HepG2 (cell line): ENCODE measurements at regions not wholly inside any gene's neighbourhood (a gene's known extent, or its start where the extent isn't known, plus 50 kb on each side); places are given as distances from the start of the nearest gene placed in this dataset.

Experiments
- CTCF ChIP-seq: sonication (generic); formaldehyde crosslinking; IDR thresholded peaks from 2 replicates; pipeline ENCODE4 v1.5.0; 2020; ENCODE audit warnings: mild to moderate bottlenecking, missing genetic modification reagents, moderate library complexity
- HNF4A ChIP-seq: sonication (generic); formaldehyde crosslinking; IDR thresholded peaks from 2 replicates; pipeline ENCODE4 v1.4.0; 2020; ENCODE audit warnings: missing genetic modification reagents
- RAD21 ChIP-seq: fragments of 450-650 bp; formaldehyde crosslinking; IDR thresholded peaks from 2 replicates; pipeline ENCODE4 v1.5.0; 2020; ENCODE audit warnings: mild to moderate bottlenecking
- SUZ12 ChIP-seq: fragments of 150-350 bp; IDR thresholded peaks from 2 replicates; pipeline ENCODE4 v1.6.1; 2014; ENCODE audit warnings: low read depth, low read length
- YY1 ChIP-seq: IDR thresholded peaks from 2 replicates; pipeline ENCODE4 v1.6.1; 2011; ENCODE audit warnings: low read length, low read depth, moderate library complexity, mild to moderate bottlenecking; ENCODE audit not compliant: insufficient read depth, insufficient replicate concordance
- ZNF280B ChIP-seq: sonication (generic); formaldehyde crosslinking; IDR thresholded peaks from 2 replicates; pipeline ENCODE4 v1.5.0; 2020; ENCODE audit warnings: missing genetic modification reagents, mild to moderate bottlenecking, borderline replicate concordance
- ZNF331 ChIP-seq: sonication (generic); formaldehyde crosslinking; IDR thresholded peaks from 2 replicates; pipeline ENCODE4 v1.4.0; 2020; ENCODE audit warnings: missing genetic modification reagents
- TF ChIP-seq, protein P1 (sequence below): sonication (generic); formaldehyde crosslinking; IDR thresholded peaks from 2 replicates; pipeline ENCODE4 v1.8.0; 2022; ENCODE audit warnings: mild to moderate bottlenecking, missing genetic modification reagents, borderline replicate concordance
- TF ChIP-seq, protein P2 (sequence below): IDR thresholded peaks from 2 replicates; pipeline ENCODE4 v1.6.1; 2012; ENCODE audit warnings: low read length, improper control_type of control experiment

DNA sequence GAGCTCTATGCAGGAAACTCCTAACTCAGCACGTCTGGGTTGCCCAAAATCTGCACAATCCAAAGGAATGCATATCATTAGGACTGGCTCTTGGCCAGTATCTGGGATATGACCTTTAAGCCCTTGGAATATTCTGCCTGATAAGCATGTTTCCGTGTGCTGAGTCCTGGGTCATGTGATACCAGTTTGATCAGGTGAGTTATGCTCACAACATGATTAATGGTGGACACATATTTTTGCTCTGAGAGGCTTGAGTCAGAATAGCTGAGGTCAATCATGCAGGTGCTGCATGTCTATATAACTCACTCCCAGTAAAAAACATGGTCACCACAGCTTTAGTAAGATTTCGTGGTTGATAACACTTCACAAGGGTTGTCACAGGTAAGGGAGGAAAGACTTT, 408.8 kb downstream of the YTHDC2 start:
- TF ChIP-seq YY1 (no peak), CTCF (CRISPR knock-in tag) (no peak), RAD21 (no peak), ZNF331 (CRISPR knock-in tag) (no peak), HNF4A (CRISPR knock-in tag) (no peak), SUZ12 (no peak), ZNF280B (CRISPR knock-in tag) (no peak)
- TF ChIP-seq, protein P1, sequence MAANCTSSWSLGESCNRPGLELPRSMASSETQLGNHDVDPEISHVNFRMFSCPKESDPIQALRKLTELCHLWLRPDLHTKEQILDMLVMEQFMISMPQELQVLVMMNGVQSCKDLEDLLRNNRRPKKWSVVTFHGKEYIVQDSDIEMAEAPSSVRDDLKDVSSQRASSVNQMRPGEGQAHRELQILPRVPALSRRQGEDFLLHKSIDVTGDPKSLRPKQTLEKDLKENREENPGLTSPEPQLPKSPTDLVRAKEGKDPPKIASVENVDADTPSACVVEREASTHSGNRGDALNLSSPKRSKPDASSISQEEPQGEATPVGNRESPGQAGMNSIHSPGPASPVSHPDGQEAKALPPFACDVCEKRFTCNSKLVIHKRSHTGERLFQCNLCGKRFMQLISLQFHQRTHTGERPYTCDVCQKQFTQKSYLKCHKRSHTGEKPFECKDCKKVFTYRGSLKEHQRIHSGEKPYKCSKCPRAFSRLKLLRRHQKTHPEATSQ (CRISPR knock-in tag) = no peak
- TF ChIP-seq, protein P2, sequence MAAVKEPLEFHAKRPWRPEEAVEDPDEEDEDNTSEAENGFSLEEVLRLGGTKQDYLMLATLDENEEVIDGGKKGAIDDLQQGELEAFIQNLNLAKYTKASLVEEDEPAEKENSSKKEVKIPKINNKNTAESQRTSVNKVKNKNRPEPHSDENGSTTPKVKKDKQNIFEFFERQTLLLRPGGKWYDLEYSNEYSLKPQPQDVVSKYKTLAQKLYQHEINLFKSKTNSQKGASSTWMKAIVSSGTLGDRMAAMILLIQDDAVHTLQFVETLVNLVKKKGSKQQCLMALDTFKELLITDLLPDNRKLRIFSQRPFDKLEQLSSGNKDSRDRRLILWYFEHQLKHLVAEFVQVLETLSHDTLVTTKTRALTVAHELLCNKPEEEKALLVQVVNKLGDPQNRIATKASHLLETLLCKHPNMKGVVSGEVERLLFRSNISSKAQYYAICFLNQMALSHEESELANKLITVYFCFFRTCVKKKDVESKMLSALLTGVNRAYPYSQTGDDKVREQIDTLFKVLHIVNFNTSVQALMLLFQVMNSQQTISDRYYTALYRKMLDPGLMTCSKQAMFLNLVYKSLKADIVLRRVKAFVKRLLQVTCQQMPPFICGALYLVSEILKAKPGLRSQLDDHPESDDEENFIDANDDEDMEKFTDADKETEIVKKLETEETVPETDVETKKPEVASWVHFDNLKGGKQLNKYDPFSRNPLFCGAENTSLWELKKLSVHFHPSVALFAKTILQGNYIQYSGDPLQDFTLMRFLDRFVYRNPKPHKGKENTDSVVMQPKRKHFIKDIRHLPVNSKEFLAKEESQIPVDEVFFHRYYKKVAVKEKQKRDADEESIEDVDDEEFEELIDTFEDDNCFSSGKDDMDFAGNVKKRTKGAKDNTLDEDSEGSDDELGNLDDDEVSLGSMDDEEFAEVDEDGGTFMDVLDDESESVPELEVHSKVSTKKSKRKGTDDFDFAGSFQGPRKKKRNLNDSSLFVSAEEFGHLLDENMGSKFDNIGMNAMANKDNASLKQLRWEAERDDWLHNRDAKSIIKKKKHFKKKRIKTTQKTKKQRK = no peak
